Sigmoid colon (tissue), 6 donors: ENCODE measurements at regions not wholly inside any gene's neighbourhood (a gene's known extent, or its start where the extent isn't known, plus 50 kb on each side); places are given as distances from the start of the nearest gene placed in this dataset.

Source experiments
- DNase-seq: peaks from one replicate; pipeline ENCODE4 v3.0.0-alpha.2; 2019
- H3K27ac ChIP-seq, 4 donors: fragments of 200-600 bp; sonication (generic); one replicate each; pipeline ENCODE4 v1.5.1; 2016 to 2019; ENCODE audit warnings: mild to moderate bottlenecking in 1 of 4
- H3K27me3 ChIP-seq, 3 donors: fragments of 200-600 bp; sonication (generic); one replicate each; pipeline ENCODE4 v1.5.1; 2019; ENCODE audit warnings: mild to moderate bottlenecking in 1 of 3
- H3K36me3 ChIP-seq, 4 donors: fragments of 200-600 bp; sonication (generic); one replicate each; pipeline ENCODE4 v1.5.1; 2016 to 2019
- H3K4me1 ChIP-seq, 4 donors: fragments of 200-600 bp; sonication (generic); one replicate each; pipeline ENCODE4 v1.5.1; 2017 to 2019
- H3K4me3 ChIP-seq, 4 donors: fragments of 200-600 bp; sonication (generic); one replicate each; pipeline ENCODE4 v1.5.1; 2017 to 2019; ENCODE audit warnings: mild to moderate bottlenecking in 2 of 4, moderate library complexity in 1 of 4
- H3K9me3 ChIP-seq, 4 donors: fragments of 200-600 bp in 3 of 4; sonication (generic) in 3 of 4; one replicate each; pipeline versions ENCODE4 v1.5.1 to v1.6.1; 2013 to 2019
- EP300 ChIP-seq, 4 donors: sonication (generic); formaldehyde crosslinking; IDR thresholded peaks; one replicate each; pipeline ENCODE4 v1.6.1; 2017; ENCODE audit warnings: antibody characterized with exemption in 4 of 4
- POLR2A ChIP-seq, 2 donors: fragments of 450-650 bp; IDR thresholded peaks; one replicate each; pipeline ENCODE4 v1.6.1; 2016; ENCODE audit warnings: antibody characterized with exemption in 2 of 2, mild to moderate bottlenecking in 2 of 2, moderate library complexity in 2 of 2
- POLR2AphosphoS5 ChIP-seq, 4 donors: sonication (generic); formaldehyde crosslinking; IDR thresholded peaks; one replicate each; pipeline ENCODE4 v1.6.1; 2017; ENCODE audit warnings: antibody characterized with exemption in 4 of 4
- WGBS, 2 donors: extraction: QIAGEN DNeasy Blood & Tissue Kit; methylation state at CpG; one replicate each; pipeline ENCODE4 v1.1.7; 2013; 5-methylcytosine and 5-hydroxymethylcytosine counted together
- intact Hi-C: fragments of 100-400 bp; cut with DNase I; formaldehyde crosslinking; loops from one replicate; pipeline ENCODE4 v1.15.1; 2023
- TF ChIP-seq, protein P1 (sequence below), 4 experiments: fragments of 450-650 bp in 3 of 4; fragments of 200-600 bp in 1 of 4; IDR thresholded peaks; one replicate each; pipeline ENCODE4 v1.5.1; 2016 to 2019; ENCODE audit warnings: antibody characterized with exemption in 4 of 4, mild to moderate bottlenecking in 3 of 4, moderate library complexity in 2 of 4
- donor health status: healthy with polysubstance abuse.
- donor health status: healthy.

GRCh38 chr2:215879977-215880940 lies 133.1 kb downstream of the MREG start:
- no peaks in the 10 kb centered on the region for H3K27me3 ChIP-seq
- no peak for TF ChIP-seq POLR2A (IDR thresholded peaks at IDR 0.05)
- no peak for TF ChIP-seq EP300 (IDR thresholded peaks at IDR 0.05)
- TF ChIP-seq, protein P1, sequence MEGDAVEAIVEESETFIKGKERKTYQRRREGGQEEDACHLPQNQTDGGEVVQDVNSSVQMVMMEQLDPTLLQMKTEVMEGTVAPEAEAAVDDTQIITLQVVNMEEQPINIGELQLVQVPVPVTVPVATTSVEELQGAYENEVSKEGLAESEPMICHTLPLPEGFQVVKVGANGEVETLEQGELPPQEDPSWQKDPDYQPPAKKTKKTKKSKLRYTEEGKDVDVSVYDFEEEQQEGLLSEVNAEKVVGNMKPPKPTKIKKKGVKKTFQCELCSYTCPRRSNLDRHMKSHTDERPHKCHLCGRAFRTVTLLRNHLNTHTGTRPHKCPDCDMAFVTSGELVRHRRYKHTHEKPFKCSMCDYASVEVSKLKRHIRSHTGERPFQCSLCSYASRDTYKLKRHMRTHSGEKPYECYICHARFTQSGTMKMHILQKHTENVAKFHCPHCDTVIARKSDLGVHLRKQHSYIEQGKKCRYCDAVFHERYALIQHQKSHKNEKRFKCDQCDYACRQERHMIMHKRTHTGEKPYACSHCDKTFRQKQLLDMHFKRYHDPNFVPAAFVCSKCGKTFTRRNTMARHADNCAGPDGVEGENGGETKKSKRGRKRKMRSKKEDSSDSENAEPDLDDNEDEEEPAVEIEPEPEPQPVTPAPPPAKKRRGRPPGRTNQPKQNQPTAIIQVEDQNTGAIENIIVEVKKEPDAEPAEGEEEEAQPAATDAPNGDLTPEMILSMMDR (IDR thresholded peaks at IDR 0.05): no peak
- TF ChIP-seq POLR2AphosphoS5 (IDR thresholded peaks at IDR 0.05): no peak
- peak overlapping the region in 1 of 4 donors; percentile 62 for H3K27ac ChIP-seq
- peaks cover 0 to 47% (median 27%) of the 10 kb centered on the region in 4 donors for H3K4me1 ChIP-seq
- no peaks in the 10 kb centered on the region for H3K36me3 ChIP-seq
- intact Hi-C loops: loop anchor here (5.0 kb wide), 1 partner anchor 88 kb away; no protein-coding TSS in a partner anchor
- H3K9me3 ChIP-seq: no peaks in the 10 kb centered on the region
- no peak for DNase-seq
- whole genome bisulfite sequencing, 2 donors: 89 to 91% methylated on average over 8 of the region's 8 CpGs
- H3K4me3 ChIP-seq: no peak overlapping the region

DNA sequence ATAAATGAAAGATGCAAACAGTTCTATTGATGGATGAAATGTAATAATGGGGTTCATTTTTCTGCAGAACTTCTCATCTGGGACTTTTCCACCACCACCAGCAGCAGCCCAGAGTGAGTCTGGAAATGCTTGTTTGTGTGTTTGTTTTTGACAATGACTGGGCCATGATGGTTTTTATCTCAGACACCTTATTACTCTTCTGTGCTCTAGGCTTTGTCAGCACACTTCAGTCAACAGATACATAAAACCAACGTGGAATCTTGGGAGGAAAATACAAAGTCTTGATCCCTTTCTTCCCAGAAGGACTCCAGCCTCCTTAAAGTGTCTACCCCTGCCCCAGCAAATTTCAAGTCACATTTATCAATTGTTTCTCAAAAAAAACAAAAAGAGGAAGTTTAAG lies 134.0 kb downstream of the MREG start:
- H3K27ac ChIP-seq: peak overlapping the region in 1 of 4 donors; percentile 60
- DNase-seq: no peak
- WGBS, 2 donors: 49 to 72% methylated on average over 1 of the region's 1 CpG
- no peaks in the 10 kb centered on the region for H3K27me3 ChIP-seq
- no peaks in the 10 kb centered on the region for H3K36me3 ChIP-seq
- no peaks in the 10 kb centered on the region for H3K9me3 ChIP-seq
- H3K4me3 ChIP-seq: no peak overlapping the region
- intact Hi-C loops: loop anchor here (5.0 kb wide), 1 partner anchor 87 kb away; no protein-coding TSS in a partner anchor
- peaks cover 0 to 37% (median 17%) of the 10 kb centered on the region in 4 donors for H3K4me1 ChIP-seq
- TF ChIP-seq, protein P1 (IDR thresholded peaks at IDR 0.05): no peak
- no peak for TF ChIP-seq POLR2AphosphoS5 (IDR thresholded peaks at IDR 0.05)
- TF ChIP-seq POLR2A (IDR thresholded peaks at IDR 0.05): no peak
- TF ChIP-seq EP300 (IDR thresholded peaks at IDR 0.05): no peak

GRCh38 chr2:215878476-215879063 lies 134.8 kb downstream of the MREG start:
- Histone ChIP-seq H3K27me3 (no peaks in the 10 kb centered on the region), H3K36me3 (no peaks in the 10 kb centered on the region), H3K4me1 (peaks cover 0 to 31% (median 11%) of the 10 kb centered on the region in 4 donors), H3K27ac (peak overlapping the region in 1 of 4 donors; percentile 60), H3K4me3 (no peak overlapping the region), H3K9me3 (no peaks in the 10 kb centered on the region)
- no peak for DNase-seq
- intact Hi-C loops: loop anchor here (5.0 kb wide), 1 partner anchor 86 kb away; no protein-coding TSS in a partner anchor
- WGBS, 2 donors: 89 to 90% methylated on average over 4 of the region's 4 CpGs
- TF ChIP-seq EP300 (IDR thresholded peaks at IDR 0.05): no peak
- TF ChIP-seq POLR2AphosphoS5 (IDR thresholded peaks at IDR 0.05): no peak
- TF ChIP-seq, protein P1 (IDR thresholded peaks at IDR 0.05): no peak
- no peak for TF ChIP-seq POLR2A (IDR thresholded peaks at IDR 0.05)

- Histone ChIP-seq H3K4me1 (peaks cover 0 to 29% (median 8%) of the 10 kb centered on the region in 4 donors), H3K36me3 (no peaks in the 10 kb centered on the region), H3K27ac (no peak overlapping the region), H3K4me3 (no peak overlapping the region), H3K9me3 (no peaks in the 10 kb centered on the region), H3K27me3 (no peaks in the 10 kb centered on the region)
- 82 to 87% methylated on average over 1 of the region's 1 CpG for WGBS, 2 donors
- intact Hi-C loops: loop anchor here (5.0 kb wide), 1 partner anchor 85 kb away; no protein-coding TSS in a partner anchor
- DNase-seq: no peak
- no peak for TF ChIP-seq POLR2A (IDR thresholded peaks at IDR 0.05)
- TF ChIP-seq POLR2AphosphoS5 (IDR thresholded peaks at IDR 0.05): no peak
- TF ChIP-seq, protein P1 (IDR thresholded peaks at IDR 0.05): no peak
- no peak for TF ChIP-seq EP300 (IDR thresholded peaks at IDR 0.05)
Measured at GRCh38 chr2:215876937-215877238, 136.5 kb downstream of the MREG start.
